ENCODE measurements at regions not wholly inside any gene's neighbourhood (a gene's known extent, or its start where the extent isn't known, plus 50 kb on each side); places are given as distances from the start of the nearest gene placed in this dataset.

GRCh38 chr4:14343961-14344360 is 658.3 kb upstream of the CPEB2 start:
- Histone ChIP-seq H2AFZ (ENCODE audit: low read length) (no peak overlapping the region), H3K36me3 (replicated peaks; ENCODE audit: insufficient read depth, low read length) (no peaks in the 10 kb centered on the region), H3F3A (ENCODE audit: insufficient read depth, low read length) (no peaks in the 10 kb centered on the region), H3K4me1 (ENCODE audit: low read length) (0 out of 2 replicates have a peak, but pooled peaks cover 4% of the 10 kb centered on the region), H3K27me3 (replicated peaks; ENCODE audit: insufficient read depth, low read length) (no peaks in the 10 kb centered on the region), H3K27ac (ENCODE audit: low read length) (no peak overlapping the region), H3K79me2 (ENCODE audit: low read length) (no peaks in the 10 kb centered on the region), H4K20me1 (ENCODE audit: insufficient read depth, low read length) (no peaks in the 10 kb centered on the region), H3K4me2 (ENCODE audit: low read depth, low read length) (no peak overlapping the region), H3K9ac (ENCODE audit: low read length) (no peak overlapping the region), H3K9me3 (replicated peaks; ENCODE audit: insufficient read depth, low read length) (no peaks in the 10 kb centered on the region), H3K9me2 (replicated peaks; ENCODE audit: insufficient read depth, low read length) (no peaks in the 10 kb centered on the region), H3K4me3 (ENCODE audit: low read length) (no peak overlapping the region)
- TF ChIP-seq EZH2 (optimal IDR thresholded peaks at IDR 0.05; ENCODE audit: low read depth, low read length) (no peak), CTCF (IDR thresholded peaks at IDR 0.05; ENCODE audit: low read length) (no peak), EZH2phosphoT487 (IDR thresholded peaks at IDR 0.05; ENCODE audit: low read length) (no peak)
- DNase-seq: no peak

- Histone ChIP-seq H3K4me1 (ENCODE audit: low read length) (0 out of 2 replicates have a peak, but pooled peaks cover 4% of the 10 kb centered on the region), H3K4me2 (ENCODE audit: low read depth, low read length) (no peak overlapping the region), H3F3A (ENCODE audit: insufficient read depth, low read length) (no peaks in the 10 kb centered on the region), H3K9me3 (replicated peaks; ENCODE audit: insufficient read depth, low read length) (no peaks in the 10 kb centered on the region), H3K9me2 (replicated peaks; ENCODE audit: insufficient read depth, low read length) (no peaks in the 10 kb centered on the region), H4K20me1 (ENCODE audit: insufficient read depth, low read length) (no peaks in the 10 kb centered on the region), H3K27me3 (replicated peaks; ENCODE audit: insufficient read depth, low read length) (no peaks in the 10 kb centered on the region), H3K79me2 (ENCODE audit: low read length) (no peaks in the 10 kb centered on the region), H3K4me3 (ENCODE audit: low read length) (no peak overlapping the region), H2AFZ (ENCODE audit: low read length) (no peak overlapping the region), H3K9ac (ENCODE audit: low read length) (no peak overlapping the region), H3K36me3 (replicated peaks; ENCODE audit: insufficient read depth, low read length) (no peaks in the 10 kb centered on the region), H3K27ac (ENCODE audit: low read length) (no peak overlapping the region)
- TF ChIP-seq EZH2phosphoT487 (IDR thresholded peaks at IDR 0.05; ENCODE audit: low read length) (no peak), EZH2 (optimal IDR thresholded peaks at IDR 0.05; ENCODE audit: low read depth, low read length) (no peak), CTCF (IDR thresholded peaks at IDR 0.05; ENCODE audit: low read length) (no peak)
- peak; percentile 21 for DNase-seq
These were observed 656.9 kb upstream of the CPEB2 start for GRCh38 chr4:14345356-14345775.

- H3K36me3 ChIP-seq (replicated peaks; ENCODE audit: insufficient read depth, low read length): no peaks in the 10 kb centered on the region
- no peak for TF ChIP-seq CTCF (IDR thresholded peaks at IDR 0.05; ENCODE audit: low read length)
- no peak for TF ChIP-seq EZH2 (optimal IDR thresholded peaks at IDR 0.05; ENCODE audit: low read depth, low read length)
- no peak for TF ChIP-seq EZH2phosphoT487 (IDR thresholded peaks at IDR 0.05; ENCODE audit: low read length)
- H2AFZ ChIP-seq (ENCODE audit: low read length): no peak overlapping the region
- no peaks in the 10 kb centered on the region for H3F3A ChIP-seq (ENCODE audit: insufficient read depth, low read length)
- no peak for DNase-seq
- H3K9me2 ChIP-seq (replicated peaks; ENCODE audit: insufficient read depth, low read length): no peaks in the 10 kb centered on the region
- H3K9me3 ChIP-seq (replicated peaks; ENCODE audit: insufficient read depth, low read length): no peaks in the 10 kb centered on the region
- H3K27ac ChIP-seq (ENCODE audit: low read length): no peak overlapping the region
- H3K4me2 ChIP-seq (ENCODE audit: low read depth, low read length): no peak overlapping the region
- H3K4me3 ChIP-seq (ENCODE audit: low read length): no peak overlapping the region
- no peak overlapping the region for H3K9ac ChIP-seq (ENCODE audit: low read length)
- no peaks in the 10 kb centered on the region for H3K27me3 ChIP-seq (replicated peaks; ENCODE audit: insufficient read depth, low read length)
- H4K20me1 ChIP-seq (ENCODE audit: insufficient read depth, low read length): no peaks in the 10 kb centered on the region
- H3K79me2 ChIP-seq (ENCODE audit: low read length): no peaks in the 10 kb centered on the region
- H3K4me1 ChIP-seq (ENCODE audit: low read length): 0 out of 2 replicates have a peak, but pooled peaks cover 4% of the 10 kb centered on the region
These were observed 654.8 kb upstream of the CPEB2 start for GRCh38 chr4:14347526-14347925.

Data from MM.1S (cell line).